Endothelial cell of umbilical vein (primary cell): ENCODE measurements at regions not wholly inside any gene's neighbourhood (a gene's known extent, or its start where the extent isn't known, plus 50 kb on each side); places are given as distances from the start of the nearest gene placed in this dataset.
"Not testable (repeated sequence)": the region's sequence is repeated elsewhere in the genome, so short reads cannot be mapped to it uniquely, and the experiment has no call there.

Experiments used
- BruUV-seq: library from RNA; stranded (reverse); fragments of 400-500 nt; replicated peaks from 2 replicates; lab custom pipeline; 2021; lab: Mats Ljungman, UMichigan
- CTCF ChIA-PET: fragments of 300-600, 350-600 bp; sonication (Branson Sonifier 250); formaldehyde crosslinking; loops from one replicate; lab custom pipeline; 2021; ENCODE audit warnings: antibody characterized with exemption, inconsistent platforms; lab: Charles Lee
- POLR2A ChIA-PET: fragments of 300-600, 350-600 bp; sonication (Branson Sonifier 250); formaldehyde crosslinking; loops from one replicate; lab custom pipeline; 2021; ENCODE audit warnings: antibody characterized with exemption, inconsistent platforms; lab: Charles Lee
- DNase-seq: peaks from one replicate; pipeline ENCODE4 v3.0.0-alpha.2; 2011; ENCODE audit warnings: low read depth, low spot score
- FAIRE-seq: peaks from 2 replicates; lab custom pipeline; 2011; peaks lifted over from hg19 to GRCh38; lab: Jason Lieb, UNC
- H2AFZ ChIP-seq: 2 replicates; pipeline ENCODE4 v1.6.0; 2012; ENCODE audit warnings: low read depth, low read length, control low read depth, inconsistent platforms
- H3K27ac ChIP-seq: 2 replicates; pipeline ENCODE4 v1.5.1; 2011; ENCODE audit warnings: low read depth, mild to moderate bottlenecking, control low read depth, low read length, moderate library complexity; ENCODE audit not compliant: insufficient read depth
- H3K27me3 ChIP-seq, 2 experiments: 2 replicates each; pipeline versions ENCODE4 v1.6.0 to v1.6.1; 2011; ENCODE audit warnings: low read length in 2 of 2, mixed read lengths in 1 of 2; ENCODE audit not compliant: control insufficient read depth in 2 of 2, insufficient read depth in 2 of 2
- H3K36me3 ChIP-seq, 2 experiments: 2 replicates in 1 of 2; 3 replicates in 1 of 2; pipeline ENCODE4 v1.5.1; 2011; ENCODE audit warnings: low read length in 2 of 2, mild to moderate bottlenecking in 1 of 2, moderate library complexity in 1 of 2; ENCODE audit not compliant: control insufficient read depth in 2 of 2, insufficient read depth in 2 of 2; ENCODE audit errors: extremely low read depth in 1 of 2
- H3K4me1 ChIP-seq: 3 replicates; pipeline ENCODE4 v1.5.1; 2011; ENCODE audit warnings: mild to moderate bottlenecking, low read length; ENCODE audit not compliant: control insufficient read depth, insufficient read depth; ENCODE audit errors: extremely low read depth
- H3K4me2 ChIP-seq: 2 replicates; pipeline ENCODE4 v1.6.1; 2011; ENCODE audit warnings: low read length, control low read depth, mixed read lengths; ENCODE audit not compliant: insufficient read depth
- H3K4me3 ChIP-seq, 3 experiments: fragments of 200-600 bp in 1 of 3; sonication (generic), shearing (Covaris generic) in 1 of 3; replicated peaks in 1 of 3; 2 replicates each; pipeline ENCODE4 v1.5.1; 2011 to 2016; ENCODE audit warnings: control low read depth in 3 of 3, low read length in 3 of 3, mild to moderate bottlenecking in 2 of 3, inconsistent platforms in 1 of 3, low read depth in 1 of 3, moderate library complexity in 1 of 3; ENCODE audit not compliant: insufficient read depth in 1 of 3
- H3K79me2 ChIP-seq: 2 replicates; pipeline ENCODE4 v1.6.0; 2012; ENCODE audit warnings: low read length, inconsistent platforms; ENCODE audit not compliant: control insufficient read depth, insufficient read depth
- H3K9ac ChIP-seq: replicated peaks from 2 replicates; pipeline ENCODE3; 2011; ENCODE audit warnings: low read length, control low read depth; ENCODE audit not compliant: insufficient read depth; ENCODE audit errors: extremely low read depth
- H3K9me1 ChIP-seq: replicated peaks from 3 replicates; pipeline ENCODE4 v1.6.0; 2011; ENCODE audit warnings: mild to moderate bottlenecking, low read length; ENCODE audit not compliant: control insufficient read depth, insufficient read depth; ENCODE audit errors: extremely low read depth
- H3K9me3 ChIP-seq: replicated peaks from 2 replicates; pipeline ENCODE4 v1.5.1; 2012; ENCODE audit warnings: low read length, inconsistent platforms; ENCODE audit not compliant: control insufficient read depth, insufficient read depth
- H4K20me1 ChIP-seq: replicated peaks from 2 replicates; pipeline ENCODE3; 2011; ENCODE audit warnings: mild to moderate bottlenecking, low read length; ENCODE audit not compliant: control insufficient read depth, insufficient read depth; ENCODE audit errors: extremely low read depth
- EZH2 ChIP-seq: IDR thresholded peaks from 2 replicates; pipeline ENCODE4 v1.6.1; 2012; ENCODE audit warnings: borderline replicate concordance, low read depth, mild to moderate bottlenecking, moderate library complexity, low read length, inconsistent platforms; ENCODE audit not compliant: severe bottlenecking
- FOS ChIP-seq: IDR thresholded peaks from 2 replicates; pipeline ENCODE4 v1.6.1; 2011; ENCODE audit warnings: mild to moderate bottlenecking, low read length, moderate library complexity, borderline replicate concordance; ENCODE audit not compliant: insufficient read depth
- GATA2 ChIP-seq: IDR thresholded peaks from 2 replicates; pipeline ENCODE4 v1.7.0; 2011; ENCODE audit warnings: low read depth, mild to moderate bottlenecking, moderate library complexity, mixed read lengths, low read length; ENCODE audit not compliant: insufficient read length, insufficient read depth
- JUN ChIP-seq: IDR thresholded peaks from 2 replicates; pipeline ENCODE4 v1.6.1; 2011; ENCODE audit warnings: borderline replicate concordance, low read depth; ENCODE audit not compliant: insufficient read length, insufficient read depth
- MYC ChIP-seq: IDR thresholded peaks from one replicate; pipeline ENCODE4 v1.6.1; 2011; ENCODE audit warnings: mild to moderate bottlenecking, low read depth, low read length
- POLR2A ChIP-seq: IDR thresholded peaks from 2 replicates; pipeline ENCODE4 v1.6.1; 2012; ENCODE audit warnings: low read depth, mild to moderate bottlenecking, control low read depth, low read length
- POLR2AphosphoS5 ChIP-seq: IDR thresholded peaks from 2 replicates; pipeline ENCODE4 v1.6.1; 2012; ENCODE audit warnings: low read depth, mild to moderate bottlenecking, control low read depth, low read length, moderate library complexity; ENCODE audit not compliant: insufficient read depth
- dilution Hi-C: fragments of 300-500 bp; cut with MboI; formaldehyde crosslinking; loops from one replicate; pipeline ENCODE4 v1.15.0; 2019; ENCODE audit warnings: low sequenced_read_pairs; ENCODE audit not compliant: extremely low pct_ligation_motif_present
- intact Hi-C: fragments of 100-400 bp; cut with micrococcal nuclease; formaldehyde crosslinking; loops from one replicate; pipeline ENCODE4 v1.10.0; 2022
- TF ChIP-seq, protein P1 (sequence below), 2 donors: IDR thresholded peaks; 1 replicate in 1 of 2; 2 replicates in 1 of 2; pipeline ENCODE4 v1.5.1; 2011; ENCODE audit warnings: low read length in 2 of 2, mild to moderate bottlenecking in 2 of 2, moderate library complexity in 2 of 2, control low read depth in 1 of 2, inconsistent platforms in 1 of 2, low read depth in 1 of 2; ENCODE audit not compliant: insufficient read depth in 1 of 2; ENCODE audit errors: extremely low read depth in 1 of 2
- TF ChIP-seq, protein P2 (sequence below): IDR thresholded peaks from 2 replicates; pipeline ENCODE4 v1.6.1; 2011; ENCODE audit not compliant: insufficient read depth, insufficient read length

DNA sequence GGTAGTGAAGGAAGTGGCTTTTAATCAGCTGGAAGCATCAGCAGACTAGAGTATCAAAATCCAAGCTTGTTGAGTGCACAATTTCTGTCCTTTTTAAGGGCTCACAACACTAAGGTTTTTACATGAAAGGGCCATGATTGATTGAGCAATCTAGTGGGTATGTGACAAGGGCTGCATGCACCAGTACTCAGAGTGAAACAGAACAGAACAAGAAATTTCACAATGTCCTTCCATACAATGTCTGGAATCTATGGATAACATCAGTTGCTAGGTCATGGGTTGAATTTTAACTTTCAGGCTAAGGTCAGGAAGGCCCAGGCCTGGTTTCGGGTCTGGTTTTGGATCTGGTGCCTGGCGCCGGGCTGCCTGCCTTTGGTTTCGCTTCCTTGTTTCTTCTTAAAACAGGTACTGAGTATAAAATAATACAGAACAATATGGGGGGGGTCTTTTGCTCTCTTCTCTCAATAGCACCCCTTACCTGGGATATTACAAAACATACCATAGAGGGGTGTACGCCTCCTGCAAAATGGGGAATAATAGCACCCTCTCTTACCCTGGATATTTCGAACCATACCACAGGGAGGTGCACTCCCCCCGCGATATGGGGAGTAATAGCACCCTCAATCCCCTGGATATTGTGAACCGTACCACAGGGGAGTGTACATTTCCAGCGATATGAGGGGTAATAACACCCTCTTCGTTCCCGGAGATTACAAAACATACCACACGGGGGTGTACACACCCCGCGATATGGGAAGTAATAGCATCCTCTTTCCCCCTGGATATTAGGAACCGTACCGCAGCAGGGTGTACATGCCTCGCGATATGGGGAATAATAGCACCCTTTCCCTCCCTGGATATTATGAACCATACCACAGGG lies 59.4 kb upstream of the CEACAM21 start:
- not testable (repeated sequence) for H3K4me1 ChIP-seq, BruUV-seq, DNase-seq

DNA sequence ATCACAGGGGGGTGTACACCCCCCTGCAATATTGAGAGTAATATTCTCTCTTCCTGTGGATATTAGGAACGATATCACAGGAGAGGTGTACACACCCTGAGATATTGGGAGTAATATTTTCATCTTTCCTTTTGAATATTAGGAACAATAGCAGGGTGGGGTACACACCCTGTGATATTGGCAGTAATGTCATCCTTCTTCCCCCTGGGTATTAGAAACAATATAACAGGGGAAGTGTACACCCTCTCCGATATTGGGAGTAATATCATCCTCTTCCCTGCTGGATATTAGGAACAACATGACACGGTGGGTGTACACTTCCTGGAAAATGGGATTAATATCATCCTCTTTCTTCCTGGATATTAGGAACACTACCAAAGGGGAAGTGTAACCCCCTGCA lies 57.8 kb upstream of the CEACAM21 start:
- Histone ChIP-seq H3K4me2 (no peak overlapping the region), H3K4me3 (no peak overlapping the region), H3K79me2 (no peaks in the 10 kb centered on the region), H3K9me1 (no peaks in the 10 kb centered on the region), H3K9ac (no peak overlapping the region), H3K27me3 (peaks cover 44 to 79% of the 10 kb centered on the region in 2 experiments), H3K4me1 (peaks cover 5% of the 10 kb centered on the region), H3K27ac (no peak overlapping the region), H3K9me3 (no peaks in the 10 kb centered on the region), H4K20me1 (no peaks in the 10 kb centered on the region), H2AFZ (no peak overlapping the region), H3K36me3 (no peaks in the 10 kb centered on the region)
- dilution Hi-C loops, result no loop called here
- FAIRE-seq (no peak), DNase-seq (no peak)
- no TSS peak for BruUV-seq
- POLR2A ChIA-PET, result no interaction called here
- CTCF ChIA-PET, result no interaction called here
- TF ChIP-seq JUN, result no peak
- TF ChIP-seq, protein P1, sequence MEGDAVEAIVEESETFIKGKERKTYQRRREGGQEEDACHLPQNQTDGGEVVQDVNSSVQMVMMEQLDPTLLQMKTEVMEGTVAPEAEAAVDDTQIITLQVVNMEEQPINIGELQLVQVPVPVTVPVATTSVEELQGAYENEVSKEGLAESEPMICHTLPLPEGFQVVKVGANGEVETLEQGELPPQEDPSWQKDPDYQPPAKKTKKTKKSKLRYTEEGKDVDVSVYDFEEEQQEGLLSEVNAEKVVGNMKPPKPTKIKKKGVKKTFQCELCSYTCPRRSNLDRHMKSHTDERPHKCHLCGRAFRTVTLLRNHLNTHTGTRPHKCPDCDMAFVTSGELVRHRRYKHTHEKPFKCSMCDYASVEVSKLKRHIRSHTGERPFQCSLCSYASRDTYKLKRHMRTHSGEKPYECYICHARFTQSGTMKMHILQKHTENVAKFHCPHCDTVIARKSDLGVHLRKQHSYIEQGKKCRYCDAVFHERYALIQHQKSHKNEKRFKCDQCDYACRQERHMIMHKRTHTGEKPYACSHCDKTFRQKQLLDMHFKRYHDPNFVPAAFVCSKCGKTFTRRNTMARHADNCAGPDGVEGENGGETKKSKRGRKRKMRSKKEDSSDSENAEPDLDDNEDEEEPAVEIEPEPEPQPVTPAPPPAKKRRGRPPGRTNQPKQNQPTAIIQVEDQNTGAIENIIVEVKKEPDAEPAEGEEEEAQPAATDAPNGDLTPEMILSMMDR (IDR thresholded peaks at IDR 0.05; ENCODE audit: extremely low read depth in 1 of 2, insufficient read depth in 1 of 2, low read depth in 1 of 2, low read length in 2 of 2), result no peak
- no peak for TF ChIP-seq MYC
- no peak for TF ChIP-seq EZH2
- TF ChIP-seq GATA2, result no peak
- no peak for TF ChIP-seq POLR2A
- TF ChIP-seq, protein P2, sequence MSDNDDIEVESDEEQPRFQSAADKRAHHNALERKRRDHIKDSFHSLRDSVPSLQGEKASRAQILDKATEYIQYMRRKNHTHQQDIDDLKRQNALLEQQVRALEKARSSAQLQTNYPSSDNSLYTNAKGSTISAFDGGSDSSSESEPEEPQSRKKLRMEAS, result no peak
- no peak for TF ChIP-seq POLR2AphosphoS5
- no peak for TF ChIP-seq FOS
- intact Hi-C loops, result no loop called here

More for the DNA sequence above, 59.4 kb upstream of the CEACAM21 start:
- POLR2A ChIA-PET, H3K9ac ChIP-seq, H3K79me2 ChIP-seq, H3K36me3 ChIP-seq, H3K27ac ChIP-seq, H4K20me1 ChIP-seq, H3K9me1 ChIP-seq, intact Hi-C loops, H3K4me2 ChIP-seq, CTCF ChIA-PET, H2AFZ ChIP-seq, H3K9me3 ChIP-seq, dilution Hi-C loops, H3K4me3 ChIP-seq, FAIRE-seq: not testable (repeated sequence)
- peak; percentile 23 for TF ChIP-seq EZH2
- peaks cover 42 to 79% of the 10 kb centered on the region in 2 experiments for H3K27me3 ChIP-seq
